Suprapubic skin (tissue), 4 donors: ENCODE measurements at regions not wholly inside any gene's neighbourhood (a gene's known extent, or its start where the extent isn't known, plus 50 kb on each side); places are given as distances from the start of the nearest gene placed in this dataset.

ENCODE experiments used
- DNase-seq, 2 donors: peaks; one replicate each; pipeline ENCODE4 v3.0.0-alpha.2; 2019; ENCODE audit warnings: low spot score in 2 of 2
- H3K27ac ChIP-seq: fragments of 200-600 bp; sonication (generic); one replicate; pipeline ENCODE4 v1.5.1; 2019
- H3K27me3 ChIP-seq: fragments of 200-600 bp; sonication (generic); one replicate; pipeline ENCODE4 v1.5.1; 2019
- H3K36me3 ChIP-seq: fragments of 200-600 bp; sonication (generic); one replicate; pipeline ENCODE4 v1.5.1; 2019
- H3K4me1 ChIP-seq: fragments of 200-600 bp; sonication (generic); one replicate; pipeline ENCODE4 v1.5.1; 2019
- H3K4me3 ChIP-seq: fragments of 200-600 bp; sonication (generic); one replicate; pipeline ENCODE4 v1.5.1; 2019; ENCODE audit warnings: mild to moderate bottlenecking
- H3K9me3 ChIP-seq: fragments of 200-600 bp; sonication (generic); one replicate; pipeline ENCODE4 v1.5.1; 2019
- CTCF ChIP-seq, 2 donors: fragments of 200-600 bp in 1 of 2; fragments of 450-650 bp in 1 of 2; sonication (generic) in 1 of 2; IDR thresholded peaks; one replicate each; pipeline ENCODE4 v1.5.1; 2016 to 2019; ENCODE audit warnings: antibody characterized with exemption in 2 of 2, mild to moderate bottlenecking in 1 of 2, moderate library complexity in 1 of 2
- EP300 ChIP-seq: sonication (generic); formaldehyde crosslinking; IDR thresholded peaks from one replicate; pipeline ENCODE4 v1.6.1; 2017; ENCODE audit warnings: antibody characterized with exemption
- POLR2A ChIP-seq, 2 donors: fragments of 450-650 bp; IDR thresholded peaks; one replicate each; pipeline ENCODE4 v1.6.1; 2017; ENCODE audit warnings: antibody characterized with exemption in 2 of 2, mild to moderate bottlenecking in 2 of 2, moderate library complexity in 2 of 2
- POLR2AphosphoS5 ChIP-seq, 3 donors: sonication (generic); formaldehyde crosslinking; IDR thresholded peaks; one replicate each; pipeline ENCODE4 v1.6.1; 2017; ENCODE audit warnings: antibody characterized with exemption in 3 of 3
- whole genome bisulfite sequencing: methylation state at CpG from one replicate; pipeline ENCODE4 v1.1.5; 2018; 5-methylcytosine and 5-hydroxymethylcytosine counted together

- Histone ChIP-seq H3K4me3 (no peak overlapping the region), H3K9me3 (no peaks in the 10 kb centered on the region), H3K36me3 (no peaks in the 10 kb centered on the region), H3K4me1 (no peaks in the 10 kb centered on the region), H3K27ac (no peak overlapping the region), H3K27me3 (no peaks in the 10 kb centered on the region)
- no peak for DNase-seq
- no peak for TF ChIP-seq CTCF (IDR thresholded peaks at IDR 0.05)
- TF ChIP-seq EP300, result no peak
- no peak for TF ChIP-seq POLR2AphosphoS5 (IDR thresholded peaks at IDR 0.05)
- no peak for TF ChIP-seq POLR2A (IDR thresholded peaks at IDR 0.05)
- WGBS, result 59% methylated on average over 6 of the region's 6 CpGs
Observed at GRCh38 chr13:109500146-109500773, 286.1 kb downstream of the IRS2 start.

- H3K36me3 ChIP-seq, result no peaks in the 10 kb centered on the region
- no peaks in the 10 kb centered on the region for H3K4me1 ChIP-seq
- no peak overlapping the region for H3K4me3 ChIP-seq
- H3K27me3 ChIP-seq, result no peaks in the 10 kb centered on the region
- WGBS, result 95% methylated on average over 10 of the region's 10 CpGs
- no peaks in the 10 kb centered on the region for H3K9me3 ChIP-seq
- H3K27ac ChIP-seq, result no peak overlapping the region
- no peak for DNase-seq
- TF ChIP-seq EP300 (no peak), POLR2A (IDR thresholded peaks at IDR 0.05) (no peak), POLR2AphosphoS5 (IDR thresholded peaks at IDR 0.05) (no peak), CTCF (IDR thresholded peaks at IDR 0.05) (no peak)
Observed at GRCh38 chr13:109497917-109498316, 288.5 kb downstream of the IRS2 start.

GRCh38 chr13:109496216-109496615, 290.2 kb downstream of the IRS2 start:
- WGBS, result 85% methylated on average over 7 of the region's 7 CpGs
- no peak overlapping the region for H3K4me3 ChIP-seq
- TF ChIP-seq CTCF (IDR thresholded peaks at IDR 0.05) (no peak), POLR2AphosphoS5 (IDR thresholded peaks at IDR 0.05) (no peak), POLR2A (IDR thresholded peaks at IDR 0.05) (no peak), EP300 (no peak)
- H3K27ac ChIP-seq, result no peak overlapping the region
- no peak for DNase-seq
- no peaks in the 10 kb centered on the region for H3K36me3 ChIP-seq
- H3K4me1 ChIP-seq, result no peaks in the 10 kb centered on the region
- H3K27me3 ChIP-seq, result no peaks in the 10 kb centered on the region
- no peaks in the 10 kb centered on the region for H3K9me3 ChIP-seq

GRCh38 chr13:109494925-109495369, 291.4 kb downstream of the IRS2 start:
- Histone ChIP-seq H3K4me3 (no peak overlapping the region), H3K27me3 (no peaks in the 10 kb centered on the region), H3K9me3 (no peaks in the 10 kb centered on the region), H3K36me3 (no peaks in the 10 kb centered on the region), H3K27ac (no peak overlapping the region), H3K4me1 (no peaks in the 10 kb centered on the region)
- TF ChIP-seq POLR2A (IDR thresholded peaks at IDR 0.05) (no peak), EP300 (no peak), CTCF (IDR thresholded peaks at IDR 0.05) (no peak)
- DNase-seq, result no peak
- WGBS, result 70% methylated on average over 9 of the region's 9 CpGs

GRCh38 chr13:109485136-109485794, 301.1 kb downstream of the IRS2 start:
- DNase-seq, result no peak
- H3K36me3 ChIP-seq, result no peaks in the 10 kb centered on the region
- no peaks in the 10 kb centered on the region for H3K27me3 ChIP-seq
- no peaks in the 10 kb centered on the region for H3K9me3 ChIP-seq
- no peak overlapping the region for H3K4me3 ChIP-seq
- no peak overlapping the region for H3K27ac ChIP-seq
- WGBS, result 87% methylated on average over 13 of the region's 13 CpGs
- H3K4me1 ChIP-seq, result no peaks in the 10 kb centered on the region
- TF ChIP-seq EP300, result no peak
- TF ChIP-seq CTCF (IDR thresholded peaks at IDR 0.05), result no peak
- TF ChIP-seq POLR2AphosphoS5 (IDR thresholded peaks at IDR 0.05), result no peak
- TF ChIP-seq POLR2A (IDR thresholded peaks at IDR 0.05), result no peak
